ENCODE measurements at regions not wholly inside any gene's neighbourhood (a gene's known extent, or its start where the extent isn't known, plus 50 kb on each side); places are given as distances from the start of the nearest gene placed in this dataset.
"Not testable (repeated sequence)": the region's sequence is repeated elsewhere in the genome, so short reads cannot be mapped to it uniquely, and the experiment has no call there.

DNA sequence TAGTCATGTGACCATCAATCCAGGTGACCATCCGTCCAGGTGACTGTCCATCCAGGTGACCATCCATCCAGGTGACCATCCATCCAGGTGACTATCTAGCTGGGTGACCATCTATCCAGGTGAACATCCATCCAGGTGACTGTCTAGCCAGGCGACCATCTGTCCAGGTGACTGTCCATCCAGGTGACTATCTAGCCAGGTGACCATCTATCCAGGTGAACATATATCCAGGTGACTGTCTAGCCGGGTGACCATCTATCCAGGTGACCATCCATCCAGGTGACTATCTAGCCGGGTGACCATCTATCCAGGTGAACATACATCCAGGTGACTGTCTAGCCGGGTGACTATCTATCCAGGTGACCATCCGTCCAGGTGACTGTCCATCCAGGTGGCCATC lies 306.2 kb downstream of the NDUFA10 start:
- H3K27ac ChIP-seq (ENCODE audit: insufficient read depth, low read depth, low read length); H3K4me3 ChIP-seq (replicated peaks in 1 of 3; ENCODE audit: insufficient read depth in 1 of 3, low read depth in 1 of 3, low read length in 3 of 3); POLR2A ChIA-PET; dilution Hi-C loops (cut with MboI; ENCODE audit: extremely low pct_ligation_motif_present, low sequenced_read_pairs); BruUV-seq (replicated peaks); H3K27me3 ChIP-seq (ENCODE audit: control insufficient read depth in 2 of 2, insufficient read depth in 2 of 2, low read length in 2 of 2); intact Hi-C loops (cut with micrococcal nuclease); H2AFZ ChIP-seq (ENCODE audit: low read depth, low read length); H3K4me1 ChIP-seq (ENCODE audit: control insufficient read depth, extremely low read depth, insufficient read depth, low read length); H3K4me2 ChIP-seq (ENCODE audit: insufficient read depth, low read length); DNase-seq (ENCODE audit: low read depth, low spot score); CTCF ChIA-PET; H3K9me3 ChIP-seq (replicated peaks; ENCODE audit: control insufficient read depth, insufficient read depth, low read length); H3K79me2 ChIP-seq (ENCODE audit: control insufficient read depth, insufficient read depth, low read length); H3K9ac ChIP-seq (replicated peaks; ENCODE audit: extremely low read depth, insufficient read depth, low read length); H3K36me3 ChIP-seq (ENCODE audit: control insufficient read depth in 2 of 2, extremely low read depth in 1 of 2, insufficient read depth in 2 of 2, low read length in 2 of 2); FAIRE-seq; H4K20me1 ChIP-seq (replicated peaks; ENCODE audit: control insufficient read depth, extremely low read depth, insufficient read depth, low read length); H3K9me1 ChIP-seq (replicated peaks; ENCODE audit: control insufficient read depth, extremely low read depth, insufficient read depth, low read length): not testable (repeated sequence)

DNA sequence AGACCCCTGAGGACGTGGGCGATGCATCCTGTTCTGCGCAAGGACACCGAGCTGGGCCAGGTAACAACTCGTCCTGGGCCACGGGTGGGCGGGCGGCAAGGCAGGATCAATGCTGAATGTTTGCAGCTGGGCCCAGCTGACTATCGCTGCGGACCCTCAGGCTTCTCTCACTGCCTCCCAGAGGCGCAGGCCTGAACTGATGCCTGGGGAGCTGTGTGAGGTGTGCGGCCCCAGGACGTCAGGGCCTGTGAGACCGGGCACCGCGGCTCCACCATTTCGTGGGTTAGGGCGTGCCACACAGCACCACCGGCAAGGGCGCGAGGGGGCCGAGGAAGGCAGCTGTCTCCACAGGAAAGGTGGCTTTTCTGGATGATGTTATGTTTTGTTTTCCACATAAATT lies 307.4 kb downstream of the NDUFA10 start:
- BruUV-seq (replicated peaks) = no TSS peak
- no peaks in the 10 kb centered on the region for H3K9me1 ChIP-seq (replicated peaks; ENCODE audit: control insufficient read depth, extremely low read depth, insufficient read depth, low read length)
- CTCF ChIA-PET = no interaction called here
- no peaks in the 10 kb centered on the region for H4K20me1 ChIP-seq (replicated peaks; ENCODE audit: control insufficient read depth, extremely low read depth, insufficient read depth, low read length)
- H3K36me3 ChIP-seq (ENCODE audit: control insufficient read depth in 2 of 2, extremely low read depth in 1 of 2, insufficient read depth in 2 of 2, low read length in 2 of 2) = no peaks in the 10 kb centered on the region
- no peak overlapping the region for H3K9ac ChIP-seq (replicated peaks; ENCODE audit: extremely low read depth, insufficient read depth, low read length)
- peaks cover 4% of the 10 kb centered on the region for H3K9me3 ChIP-seq (replicated peaks; ENCODE audit: control insufficient read depth, insufficient read depth, low read length)
- H2AFZ ChIP-seq (ENCODE audit: low read depth, low read length) = no peak overlapping the region
- no peak overlapping the region for H3K4me2 ChIP-seq (ENCODE audit: insufficient read depth, low read length)
- TF ChIP-seq, protein P1, sequence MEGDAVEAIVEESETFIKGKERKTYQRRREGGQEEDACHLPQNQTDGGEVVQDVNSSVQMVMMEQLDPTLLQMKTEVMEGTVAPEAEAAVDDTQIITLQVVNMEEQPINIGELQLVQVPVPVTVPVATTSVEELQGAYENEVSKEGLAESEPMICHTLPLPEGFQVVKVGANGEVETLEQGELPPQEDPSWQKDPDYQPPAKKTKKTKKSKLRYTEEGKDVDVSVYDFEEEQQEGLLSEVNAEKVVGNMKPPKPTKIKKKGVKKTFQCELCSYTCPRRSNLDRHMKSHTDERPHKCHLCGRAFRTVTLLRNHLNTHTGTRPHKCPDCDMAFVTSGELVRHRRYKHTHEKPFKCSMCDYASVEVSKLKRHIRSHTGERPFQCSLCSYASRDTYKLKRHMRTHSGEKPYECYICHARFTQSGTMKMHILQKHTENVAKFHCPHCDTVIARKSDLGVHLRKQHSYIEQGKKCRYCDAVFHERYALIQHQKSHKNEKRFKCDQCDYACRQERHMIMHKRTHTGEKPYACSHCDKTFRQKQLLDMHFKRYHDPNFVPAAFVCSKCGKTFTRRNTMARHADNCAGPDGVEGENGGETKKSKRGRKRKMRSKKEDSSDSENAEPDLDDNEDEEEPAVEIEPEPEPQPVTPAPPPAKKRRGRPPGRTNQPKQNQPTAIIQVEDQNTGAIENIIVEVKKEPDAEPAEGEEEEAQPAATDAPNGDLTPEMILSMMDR (IDR thresholded peaks at IDR 0.05; ENCODE audit: extremely low read depth in 1 of 2, insufficient read depth in 1 of 2, low read depth in 1 of 2, low read length in 2 of 2) = no peak
- TF ChIP-seq, protein P2, sequence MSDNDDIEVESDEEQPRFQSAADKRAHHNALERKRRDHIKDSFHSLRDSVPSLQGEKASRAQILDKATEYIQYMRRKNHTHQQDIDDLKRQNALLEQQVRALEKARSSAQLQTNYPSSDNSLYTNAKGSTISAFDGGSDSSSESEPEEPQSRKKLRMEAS (IDR thresholded peaks at IDR 0.05; ENCODE audit: insufficient read depth, insufficient read length) = no peak
- TF ChIP-seq FOS (IDR thresholded peaks at IDR 0.05; ENCODE audit: borderline replicate concordance, insufficient read depth, low read length) (no peak), POLR2A (IDR thresholded peaks at IDR 0.05; ENCODE audit: low read depth, low read length) (no peak), POLR2AphosphoS5 (IDR thresholded peaks at IDR 0.05; ENCODE audit: insufficient read depth, low read depth, low read length) (no peak), EZH2 (IDR thresholded peaks at IDR 0.05; ENCODE audit: borderline replicate concordance, low read depth, low read length, severe bottlenecking) (no peak), GATA2 (IDR thresholded peaks at IDR 0.05; ENCODE audit: insufficient read depth, insufficient read length, low read depth, low read length) (no peak), JUN (IDR thresholded peaks at IDR 0.05; ENCODE audit: borderline replicate concordance, insufficient read depth, insufficient read length, low read depth) (no peak)
- H3K4me1 ChIP-seq (ENCODE audit: control insufficient read depth, extremely low read depth, insufficient read depth, low read length) = no peaks in the 10 kb centered on the region
- no peak for FAIRE-seq
- H3K4me3 ChIP-seq (replicated peaks in 1 of 3; ENCODE audit: insufficient read depth in 1 of 3, low read depth in 1 of 3, low read length in 3 of 3) = no peak overlapping the region
- dilution Hi-C loops (cut with MboI; ENCODE audit: extremely low pct_ligation_motif_present, low sequenced_read_pairs) (no loop called here), intact Hi-C loops (cut with micrococcal nuclease) (no loop called here)
- H3K27me3 ChIP-seq (ENCODE audit: control insufficient read depth in 2 of 2, insufficient read depth in 2 of 2, low read length in 2 of 2) = no peaks in the 10 kb centered on the region
- H3K27ac ChIP-seq (ENCODE audit: insufficient read depth, low read depth, low read length) = no peak overlapping the region
- POLR2A ChIA-PET = no interaction called here
- H3K79me2 ChIP-seq (ENCODE audit: control insufficient read depth, insufficient read depth, low read length) = no peaks in the 10 kb centered on the region
- no peak for DNase-seq (ENCODE audit: low read depth, low spot score)
